Right lobe of liver (tissue), 6 donors: ENCODE measurements at regions not wholly inside any gene's neighbourhood (a gene's known extent, or its start where the extent isn't known, plus 50 kb on each side); places are given as distances from the start of the nearest gene placed in this dataset.

Source experiments
- ATAC-seq, 4 donors: fragments of 200-7000 bp; cut with Tn5 transposase; one replicate each; pipeline ENCODE4 v1.9.1; 2020; ENCODE audit warnings: mild to moderate bottlenecking in 4 of 4, moderate library complexity in 4 of 4
- DNase-seq, 3 donors: peaks; one replicate each; pipeline ENCODE4 v3.0.0-alpha.2; 2020
- H3K27ac ChIP-seq, 3 donors: fragments of 200-600 bp; one replicate each; pipeline ENCODE4 v1.8.0; 2022
- H3K27me3 ChIP-seq, 2 donors: fragments of 200-600 bp; one replicate each; pipeline ENCODE4 v1.8.0; 2022
- H3K36me3 ChIP-seq, 4 donors: fragments of 200-600 bp; sonication (generic) in 1 of 4; one replicate each; pipeline versions ENCODE4 v1.5.1 to v1.8.0; 2017 to 2022; ENCODE audit warnings: control low read depth in 1 of 4
- H3K4me1 ChIP-seq, 4 donors: fragments of 200-600 bp; sonication (generic) in 1 of 4; one replicate each; pipeline versions ENCODE4 v1.5.1 to v1.8.0; 2017 to 2022; ENCODE audit warnings: control low read depth in 1 of 4
- H3K4me3 ChIP-seq, 3 donors: fragments of 200-600 bp; one replicate each; pipeline ENCODE4 v1.8.0; 2022
- H3K9me3 ChIP-seq, 4 donors: fragments of 200-600 bp; sonication (generic) in 1 of 4; one replicate each; pipeline versions ENCODE4 v1.5.1 to v1.8.0; 2017 to 2022; ENCODE audit warnings: control low read depth in 1 of 4
- CTCF ChIP-seq, 4 donors: fragments of 200-600 bp in 3 of 4; fragments of 450-650 bp in 1 of 4; IDR thresholded peaks; one replicate each; pipeline versions ENCODE4 v1.5.1 to v1.8.0; 2016 to 2022; ENCODE audit warnings: antibody characterized with exemption in 4 of 4, mild to moderate bottlenecking in 2 of 4
- POLR2A ChIP-seq: fragments of 450-650 bp; IDR thresholded peaks from one replicate; pipeline ENCODE4 v1.6.1; 2017; ENCODE audit warnings: antibody characterized with exemption, mild to moderate bottlenecking
- WGBS: methylation state at CpG from one replicate; pipeline ENCODE4 v1.1.6; 2018; ENCODE audit warnings: low coverage, low lambda C conversion rate; ENCODE audit not compliant: insufficient coverage; ENCODE audit errors: missing lambda C conversion rate; 5-methylcytosine and 5-hydroxymethylcytosine counted together
- intact Hi-C, 2 donors: fragments of 100-400 bp; cut with DNase I; formaldehyde crosslinking; loops; one replicate each; pipeline versions ENCODE4 v1.11.2 to v1.14.1; 2022
- donor health status: DM: no; HTN: yes; CAD: no.
- donor health status: DM: no; HTN: no; CAD: no.
- donor health status: DM: no; HTN: no; CAD: no.
- donor health status: DM: no; HTN: yes; CAD: no.
- donor health status: DM: no; HTN: yes; CAD: no.

GRCh38 chr11:113529606-113530005 lies 54.4 kb upstream of the DRD2 start:
- no peak for ATAC-seq
- no peaks in the 10 kb centered on the region for H3K4me1 ChIP-seq
- DNase-seq = no peak
- no peaks in the 10 kb centered on the region for H3K9me3 ChIP-seq
- TF ChIP-seq CTCF (IDR thresholded peaks at IDR 0.05) = no peak
- no peak for TF ChIP-seq POLR2A
- intact Hi-C loops = loop anchor here (5.0 kb wide), 1 partner anchor 222 kb away; no protein-coding TSS in a partner anchor
- H3K4me3 ChIP-seq = no peak overlapping the region
- H3K27ac ChIP-seq = no peak overlapping the region
- 83% methylated on average over 1 of the region's 1 CpG for WGBS
- no peaks in the 10 kb centered on the region for H3K27me3 ChIP-seq
- H3K36me3 ChIP-seq = no peaks in the 10 kb centered on the region

GRCh38 chr11:113528982-113529381 lies 53.8 kb upstream of the DRD2 start:
- no peak for TF ChIP-seq POLR2A
- TF ChIP-seq CTCF (IDR thresholded peaks at IDR 0.05) = no peak
- intact Hi-C loops = no loop called here
- no peak for ATAC-seq

DNA sequence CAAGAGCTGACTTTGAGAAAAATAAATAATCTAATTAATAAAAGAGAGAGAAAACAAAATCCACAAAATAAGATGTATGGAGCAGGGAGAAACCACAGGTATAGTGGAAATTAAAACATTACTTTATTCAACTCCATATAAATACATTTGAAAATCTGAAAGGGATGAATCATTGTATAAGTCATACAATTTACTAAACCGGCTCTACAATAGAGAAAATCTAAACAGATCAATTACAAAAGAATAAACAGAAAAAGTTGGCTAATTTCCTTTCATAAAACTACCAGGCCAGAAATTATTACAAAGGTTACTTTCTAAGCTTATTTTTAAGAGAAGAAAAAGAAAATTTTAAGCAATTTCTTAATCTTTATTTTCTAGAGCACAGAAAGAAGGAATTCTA lies 51.3 kb upstream of the DRD2 start:
- no peak for ATAC-seq

More at GRCh38 chr11:113528982-113529381, 53.8 kb upstream of the DRD2 start:
- H3K27me3 ChIP-seq = no peaks in the 10 kb centered on the region
- H3K36me3 ChIP-seq = no peaks in the 10 kb centered on the region
- H3K4me1 ChIP-seq = no peaks in the 10 kb centered on the region
- no peaks in the 10 kb centered on the region for H3K9me3 ChIP-seq
- no peak for DNase-seq
- H3K27ac ChIP-seq = no peak overlapping the region
- no peak overlapping the region for H3K4me3 ChIP-seq

More for the DNA sequence above, 51.3 kb upstream of the DRD2 start:
- Histone ChIP-seq H3K27ac (no peak overlapping the region), H3K4me1 (no peaks in the 10 kb centered on the region), H3K36me3 (no peaks in the 10 kb centered on the region), H3K4me3 (no peak overlapping the region), H3K9me3 (no peaks in the 10 kb centered on the region), H3K27me3 (no peaks in the 10 kb centered on the region)
- WGBS = 69% methylated on average over 1 of the region's 1 CpG
- TF ChIP-seq CTCF (IDR thresholded peaks at IDR 0.05) (no peak), POLR2A (no peak)
- intact Hi-C loops = no loop called here
- DNase-seq = no peak
